HG02981 (cell line): ENCODE measurements at regions not wholly inside any gene's neighbourhood (a gene's known extent, or its start where the extent isn't known, plus 50 kb on each side); places are given as distances from the start of the nearest gene placed in this dataset.
"Not testable (repeated sequence)": the region's sequence is repeated elsewhere in the genome, so short reads cannot be mapped to it uniquely, and the experiment has no call there.

Experiments used
- ATAC-seq: cut with Tn5 transposase; IDR thresholded peaks from one replicate; pipeline ENCODE4 v1.9.1; 2021; ENCODE audit warnings: mild to moderate bottlenecking, moderate library complexity; ENCODE audit not compliant: unreplicated experiment

DNA sequence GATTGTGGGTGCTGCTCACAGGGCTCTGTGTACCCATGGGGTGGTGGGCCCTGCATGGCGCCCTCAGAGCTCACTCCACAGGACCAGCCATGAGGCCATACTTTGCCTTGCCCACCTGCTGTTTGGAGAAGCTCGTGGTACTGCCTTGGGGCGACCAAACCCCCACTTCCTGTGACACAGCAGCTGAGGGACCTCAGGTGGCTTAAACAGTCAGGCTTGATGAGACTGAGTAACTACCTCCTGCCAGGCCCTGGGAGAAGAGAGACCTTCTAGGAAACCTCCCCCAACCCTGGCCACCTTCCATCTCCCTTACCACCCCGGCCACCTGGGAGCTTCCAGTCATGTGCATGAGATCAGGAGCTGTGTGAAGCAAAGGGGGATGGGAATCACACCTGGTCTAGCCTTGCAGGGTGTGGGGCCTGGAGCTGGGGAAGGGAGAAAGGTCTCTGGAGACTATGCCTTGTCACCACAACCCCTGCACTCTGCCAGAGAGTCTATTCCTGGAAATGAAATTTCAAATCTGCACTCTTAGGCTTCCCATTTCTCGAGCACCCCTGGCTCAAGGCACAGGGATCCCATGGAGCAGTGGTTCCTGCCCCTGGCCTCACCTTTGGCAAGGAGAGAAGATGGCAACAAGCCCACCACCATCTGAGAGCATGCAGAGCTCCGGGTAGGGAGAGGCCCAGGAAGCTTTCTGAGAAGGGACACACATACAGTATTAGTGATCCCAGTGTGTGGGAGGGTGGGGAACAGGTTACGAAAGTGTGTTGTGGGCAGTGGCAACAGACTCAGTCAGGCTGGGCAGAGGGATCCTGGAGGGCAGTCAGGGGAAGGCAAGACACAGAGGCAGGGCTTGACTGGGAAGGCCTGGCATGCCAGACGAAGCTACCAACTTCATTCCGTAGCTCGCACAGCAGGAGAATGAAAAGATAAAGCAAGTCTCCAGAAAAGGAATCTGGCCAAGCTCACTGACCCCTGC, 125.0 kb downstream of the URI1 start:
- no peak for ATAC-seq

DNA sequence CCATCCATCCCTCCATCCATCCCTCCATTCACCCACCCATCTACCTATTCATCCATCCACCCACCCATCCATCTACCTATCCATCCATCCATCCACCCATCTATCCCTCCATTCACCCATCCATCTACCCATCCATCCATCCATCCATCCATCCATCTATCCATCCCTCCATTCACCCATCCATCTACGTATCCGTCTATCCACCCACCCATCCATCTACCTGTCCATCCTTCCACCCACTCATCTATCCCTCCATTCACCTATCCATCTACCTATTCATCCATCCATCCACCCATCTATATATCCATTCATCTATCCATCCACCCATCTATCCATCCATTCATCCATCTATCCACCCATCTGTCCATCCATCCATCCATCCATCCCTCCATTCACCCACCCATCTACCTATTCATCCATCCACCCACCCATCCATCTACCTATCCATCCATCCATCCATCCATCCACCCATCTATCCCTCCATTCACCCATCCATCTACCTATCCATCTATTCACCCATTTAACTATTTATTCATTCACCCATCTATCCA, 126.0 kb downstream of the URI1 start:
- ATAC-seq: not testable (repeated sequence)

DNA sequence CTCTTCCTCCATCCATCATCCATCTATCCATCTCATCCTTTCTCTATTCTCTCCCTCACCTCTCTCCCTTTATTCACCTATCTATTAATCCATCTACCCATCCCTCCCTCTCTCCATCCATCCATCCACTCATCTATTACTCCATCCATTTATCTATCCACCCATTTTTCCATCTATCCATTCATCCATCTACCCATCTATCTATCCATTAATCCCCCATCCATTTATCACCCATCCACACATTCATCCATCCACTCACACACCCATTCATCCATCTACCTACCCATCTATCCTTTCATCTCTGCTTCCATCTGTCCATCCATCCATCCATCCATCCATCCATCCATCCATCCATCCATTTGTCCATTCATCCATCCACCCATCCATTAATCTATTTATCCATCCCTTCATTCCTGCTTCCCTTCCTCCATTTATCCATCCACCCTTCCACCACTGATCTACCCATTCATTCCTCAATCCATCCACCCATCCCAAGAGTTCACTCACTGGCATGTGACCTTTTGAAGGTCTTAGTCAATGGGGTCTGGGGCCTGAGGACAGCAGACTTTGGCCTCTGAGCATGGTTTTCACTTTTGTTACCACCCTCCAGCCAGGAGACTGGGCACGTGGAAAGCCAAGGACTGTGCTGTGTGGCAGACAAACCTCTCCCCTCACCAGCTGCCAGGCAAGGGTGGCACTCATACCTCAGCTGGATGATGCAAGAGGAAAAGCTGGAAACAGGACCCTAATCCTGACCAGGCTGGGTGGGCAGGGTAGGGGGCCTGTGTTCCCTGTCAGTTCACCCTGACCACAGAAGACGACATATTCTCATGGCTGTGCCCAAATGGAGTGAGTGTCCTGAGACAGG, 126.7 kb downstream of the URI1 start:
- no peak for ATAC-seq

DNA sequence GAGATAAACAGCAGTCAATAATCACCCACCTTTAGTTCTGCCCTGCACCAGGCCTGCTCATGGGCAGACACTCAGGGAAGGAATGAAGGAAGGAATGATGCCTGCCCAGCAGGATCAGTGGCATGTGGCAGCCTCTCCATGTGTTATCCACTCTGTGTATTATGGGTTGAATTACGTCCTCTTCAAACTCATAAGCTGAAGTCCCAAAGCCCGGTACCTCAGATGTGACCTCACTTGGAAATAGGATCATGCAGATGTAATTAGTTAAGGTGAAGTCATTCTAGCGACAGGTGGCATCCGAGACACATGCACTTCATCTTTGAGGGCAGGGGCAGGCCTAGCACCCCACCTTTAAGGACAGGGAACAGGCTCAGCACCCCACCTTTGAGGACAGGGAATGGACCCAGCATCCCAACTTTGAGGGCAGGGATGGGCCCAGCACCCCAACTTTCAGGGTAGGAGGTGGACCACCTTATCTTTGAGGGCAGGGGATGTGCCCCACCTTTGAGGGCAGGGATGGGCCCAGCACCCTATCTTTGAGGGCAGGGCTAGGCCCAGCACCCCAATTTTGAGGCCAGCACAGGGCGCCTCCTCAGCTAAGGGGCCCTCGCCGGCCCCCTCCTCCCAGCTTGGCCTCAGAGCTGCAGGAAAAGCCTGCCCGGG, 127.6 kb downstream of the URI1 start:
- no peak for ATAC-seq

DNA sequence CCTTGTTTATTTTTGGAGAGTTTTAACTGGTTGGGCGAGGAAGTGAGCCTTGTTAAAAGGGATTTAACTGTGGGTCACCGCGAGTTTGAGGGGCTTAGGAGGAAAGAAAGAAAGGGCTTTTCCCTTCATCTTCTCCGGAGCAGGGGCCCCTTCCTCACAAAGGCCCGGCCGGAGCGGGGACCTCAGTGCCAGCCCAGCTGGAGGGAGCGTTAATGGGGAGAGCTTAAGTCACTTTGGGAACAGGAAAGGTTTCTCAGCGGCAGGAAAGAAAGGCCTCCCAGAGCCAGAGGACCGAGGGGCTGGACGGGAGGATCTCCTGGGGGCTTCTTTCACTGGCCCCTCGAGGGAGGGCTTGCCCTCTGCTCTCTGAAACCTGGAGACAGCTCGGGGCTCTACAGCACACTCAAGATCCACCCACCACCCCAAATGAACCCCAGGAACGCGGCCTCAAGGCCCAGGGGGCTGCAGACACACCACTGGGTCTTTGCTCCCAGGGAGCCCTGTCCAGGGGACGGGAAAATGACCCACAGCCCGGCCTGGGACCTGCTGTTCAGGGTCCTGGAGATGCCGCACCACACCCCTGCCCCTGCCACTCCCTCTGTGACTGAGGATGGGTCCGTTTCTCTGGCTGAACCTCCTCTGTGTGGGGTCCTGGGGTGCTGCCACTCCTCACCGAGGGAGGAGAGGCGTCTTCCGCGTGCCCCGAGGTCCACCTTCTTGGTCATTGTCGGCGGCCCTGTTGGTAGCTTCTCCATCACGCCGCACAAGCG, 128.3 kb downstream of the URI1 start:
- no peak for ATAC-seq

DNA sequence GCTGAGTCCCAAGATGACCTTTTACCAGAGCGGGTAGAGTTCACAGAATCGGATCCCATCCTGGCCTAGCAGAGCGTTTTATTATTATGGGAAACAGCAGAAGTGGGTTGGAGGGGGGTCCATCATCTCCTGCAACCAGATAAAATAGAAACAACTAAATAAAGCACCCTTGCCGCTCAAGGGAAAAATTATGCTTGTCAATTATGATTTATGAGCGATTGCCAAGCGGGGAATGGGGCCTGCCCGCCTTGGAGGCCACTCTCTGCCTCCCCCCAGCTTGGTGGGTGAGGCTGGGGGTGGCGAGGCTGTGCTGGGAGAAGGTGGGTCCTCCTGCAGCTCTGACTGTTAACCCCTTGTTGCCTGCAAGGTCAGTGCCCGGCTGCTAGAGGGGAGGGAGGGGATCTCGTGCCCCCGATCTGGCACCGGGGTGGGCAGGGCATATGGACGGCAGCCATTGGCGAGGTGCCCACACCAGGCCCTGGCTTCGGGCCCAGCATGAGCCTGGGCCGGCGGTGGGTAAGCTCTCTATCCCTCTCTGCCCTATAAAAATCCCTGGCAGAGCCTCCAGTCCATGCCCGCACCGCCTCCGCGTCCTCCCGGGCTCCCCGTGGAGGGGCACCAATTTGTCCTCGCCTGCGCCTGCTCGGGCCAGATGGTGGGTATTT, 129.1 kb downstream of the URI1 start:
- ATAC-seq: no peak

DNA sequence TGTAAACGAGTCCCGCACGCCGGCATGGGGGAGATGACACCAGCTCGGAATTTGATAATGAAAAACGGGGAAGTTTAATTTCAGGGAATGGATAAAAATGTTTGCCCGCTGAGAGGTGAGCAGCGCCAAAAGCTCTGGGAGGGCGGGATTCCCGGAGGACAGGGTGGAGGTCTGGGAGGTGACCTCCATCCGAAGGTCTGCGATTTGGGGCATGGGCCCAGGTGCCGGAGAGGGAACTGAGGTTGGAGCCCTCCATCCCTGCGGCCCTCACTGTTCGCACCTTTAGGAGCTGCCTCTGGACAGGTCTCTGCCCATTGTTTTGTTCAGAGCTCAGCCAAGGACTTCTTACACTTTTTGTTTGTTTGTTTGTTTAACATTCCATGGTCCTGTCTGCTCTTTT, 129.8 kb downstream of the URI1 start:
- ATAC-seq: no peak

DNA sequence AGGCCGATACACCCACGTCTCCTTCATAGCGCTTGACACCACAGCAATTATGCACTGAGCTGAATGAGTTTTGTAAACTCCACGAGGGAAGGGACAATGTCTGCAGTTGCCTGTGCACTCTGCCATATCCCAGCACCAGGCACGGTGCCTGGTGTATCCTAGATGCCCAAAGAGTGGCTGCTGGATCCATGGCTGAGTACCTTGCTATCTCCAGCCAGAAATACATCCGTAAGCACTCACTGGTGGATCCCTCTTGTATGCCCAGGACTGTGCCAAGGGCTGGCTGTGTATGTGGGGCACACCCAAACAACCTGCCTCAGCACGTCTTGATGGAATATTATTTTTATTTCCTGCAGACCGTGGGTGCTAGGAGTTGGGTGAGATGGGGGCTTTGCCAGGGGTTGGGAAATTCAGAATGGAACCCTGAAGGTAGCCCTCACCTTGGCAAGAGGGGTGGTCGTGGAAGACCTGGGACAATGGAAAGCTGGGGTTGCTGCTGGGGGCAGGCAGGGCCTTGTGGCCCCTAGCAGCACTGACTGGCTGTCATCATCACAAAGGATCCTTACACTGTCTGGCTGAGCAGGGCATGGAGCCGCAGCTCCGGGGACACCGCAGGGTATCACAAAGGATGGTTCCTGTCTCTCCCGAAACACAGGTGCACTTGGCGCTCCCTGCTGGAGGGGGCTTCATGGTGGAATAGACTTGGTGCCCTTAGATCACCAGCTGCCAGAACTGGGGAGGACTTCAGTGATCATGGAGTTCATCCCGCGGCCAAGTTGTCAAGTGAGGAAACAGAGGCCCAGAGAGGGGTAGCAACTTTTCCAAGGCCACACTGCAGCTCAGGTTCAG, 131.3 kb downstream of the URI1 start:
- ATAC-seq: no peak

DNA sequence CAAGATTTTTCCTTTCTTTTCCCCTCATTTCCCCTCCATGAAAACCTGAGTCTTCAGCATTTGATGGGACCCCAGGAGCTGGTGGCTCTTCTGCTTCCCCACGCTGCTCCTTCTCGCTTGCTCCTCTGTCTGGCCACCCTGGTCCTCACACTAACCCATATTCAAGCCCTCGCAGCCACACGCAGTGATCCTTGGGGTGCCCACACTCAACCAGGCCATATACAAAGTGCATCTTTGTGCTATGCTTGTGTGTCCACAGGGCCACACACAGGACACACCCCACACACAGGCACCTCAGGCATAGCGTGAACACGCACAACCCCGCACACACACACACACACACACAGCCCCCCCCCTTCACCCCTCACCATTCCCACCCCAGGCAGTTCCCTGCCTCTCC, 132.1 kb downstream of the URI1 start:
- ATAC-seq: no peak

DNA sequence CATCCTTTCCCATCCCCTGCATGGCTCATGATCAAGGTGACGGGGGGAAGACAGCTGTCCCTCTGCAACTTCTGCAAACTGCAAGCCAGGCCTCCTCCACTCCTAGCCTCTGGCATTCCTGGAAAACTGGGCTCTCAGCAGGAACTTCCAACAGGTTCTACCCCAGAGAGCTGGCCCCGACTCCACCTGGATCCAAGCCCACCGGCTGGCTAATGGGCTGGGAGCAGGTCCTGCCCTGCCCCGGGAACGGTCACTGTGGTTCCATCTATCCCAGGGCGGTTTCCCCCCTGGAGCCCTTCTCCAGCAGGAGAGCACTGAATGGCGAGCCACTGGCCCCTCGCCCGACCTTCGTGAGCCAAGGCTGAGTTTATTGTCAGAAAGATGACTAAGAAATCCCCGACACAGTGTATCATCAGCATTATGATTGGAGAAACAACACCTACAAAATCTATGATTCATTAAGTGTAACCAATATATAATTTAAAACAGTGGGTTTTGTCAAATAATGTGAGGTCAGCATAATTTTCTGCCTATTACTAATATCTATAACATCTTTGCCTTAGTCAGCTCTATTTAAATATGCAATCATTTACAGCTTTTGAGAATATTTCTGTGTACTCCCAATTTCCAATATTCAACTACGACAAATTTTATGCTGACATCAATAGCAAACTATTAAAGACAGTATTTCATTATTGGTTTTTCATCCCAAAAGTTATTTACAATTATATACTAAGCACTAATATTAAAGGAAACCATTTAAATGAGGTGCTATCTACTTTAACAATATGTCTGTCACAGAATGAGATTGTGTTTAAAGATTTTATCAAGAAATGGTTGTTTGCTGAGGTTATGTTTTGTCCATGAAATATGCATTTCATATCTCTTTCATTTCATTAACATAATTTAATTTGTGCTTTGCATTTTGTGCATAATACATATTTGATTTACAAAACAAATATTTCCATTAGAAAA, 133.0 kb downstream of the URI1 start:
- ATAC-seq: no peak

DNA sequence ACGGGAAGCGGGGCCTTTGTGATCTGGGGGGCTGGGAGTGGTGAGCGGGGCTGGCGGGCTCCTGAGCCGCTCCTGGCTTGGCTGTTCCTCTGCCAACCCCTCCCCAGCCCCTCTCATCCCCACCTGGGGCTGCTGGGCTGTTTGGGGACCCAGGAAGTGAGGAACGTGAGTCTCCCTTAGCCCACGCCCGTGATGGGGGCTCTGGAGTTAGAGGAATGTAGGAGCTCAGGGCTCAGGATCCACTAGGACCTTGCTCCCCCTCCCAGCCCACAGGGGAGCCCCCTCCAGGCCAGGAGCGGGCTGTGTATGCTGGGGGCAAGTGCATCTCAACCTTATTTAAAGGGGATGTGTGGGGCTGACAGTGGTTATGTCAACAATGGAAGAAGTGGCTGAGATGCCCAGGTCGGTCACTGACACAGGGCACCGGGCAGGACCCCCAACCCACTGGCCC, 134.1 kb downstream of the URI1 start:
- no peak for ATAC-seq

DNA sequence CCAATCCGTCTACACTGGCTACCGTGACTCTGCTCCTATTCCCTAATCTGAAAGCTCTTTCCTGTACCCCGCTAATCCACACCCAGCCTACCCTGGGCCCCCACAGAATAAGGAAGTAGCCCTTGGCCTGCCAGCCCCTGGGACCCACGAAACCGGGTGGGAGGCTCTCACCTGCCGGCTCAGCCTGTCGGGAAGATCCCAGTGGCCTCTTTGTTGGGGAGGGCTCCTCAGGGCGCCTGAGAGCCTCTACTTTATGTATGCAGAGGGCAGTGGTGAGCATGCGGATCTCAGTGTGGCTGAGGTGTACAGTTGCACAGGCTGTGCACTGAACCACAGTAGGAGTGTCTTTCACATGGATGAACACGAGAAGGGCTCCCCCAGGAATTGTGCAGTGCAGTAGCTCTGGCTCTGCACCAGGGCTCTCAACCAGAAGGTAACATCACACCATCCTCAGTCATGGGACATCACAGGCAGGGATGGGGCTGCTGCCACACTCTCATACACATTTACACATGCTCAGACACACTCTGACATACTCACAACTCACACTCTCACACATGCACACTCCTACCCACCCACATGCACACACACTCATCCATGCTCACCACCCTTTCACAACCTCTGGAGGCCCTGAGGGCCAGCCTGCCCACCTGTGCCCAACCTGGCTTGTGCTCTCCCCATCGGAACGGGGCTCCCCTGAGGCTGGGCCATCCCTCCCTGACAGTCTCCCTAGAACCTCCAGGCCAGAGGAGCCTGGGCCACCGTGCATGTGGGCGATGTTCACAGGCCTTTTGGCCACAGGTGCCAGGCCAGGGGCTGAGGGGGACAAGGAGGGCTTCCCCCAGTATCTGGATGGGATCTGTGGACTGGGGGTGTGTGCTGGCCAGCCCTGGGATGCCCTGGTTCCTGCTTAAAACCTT, 135.0 kb downstream of the URI1 start:
- no peak for ATAC-seq

DNA sequence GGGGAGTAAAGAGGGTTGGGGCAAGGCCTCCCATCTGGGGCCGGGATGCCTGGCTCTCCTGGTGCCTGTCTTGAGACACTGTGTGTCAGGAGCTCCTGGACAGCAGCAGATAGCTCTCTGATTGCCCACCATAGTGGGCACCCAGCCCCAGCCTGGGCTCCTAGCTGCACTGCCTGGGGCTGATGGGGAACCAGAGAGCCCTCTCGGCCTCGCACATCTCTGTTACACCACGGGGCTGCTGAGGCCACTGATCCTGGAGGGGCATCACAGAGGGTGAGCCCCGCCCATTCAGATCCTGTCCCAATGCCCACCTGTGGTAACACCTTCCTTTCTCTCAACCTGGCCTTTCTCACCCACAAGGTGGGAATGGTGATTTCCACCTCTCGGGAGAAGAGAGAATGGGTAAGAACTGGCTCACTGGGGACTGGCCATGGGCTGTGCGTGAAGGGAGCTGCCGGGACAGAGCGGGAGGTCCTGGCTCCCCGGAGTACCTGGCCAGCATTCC, 135.9 kb downstream of the URI1 start:
- ATAC-seq: no peak

DNA sequence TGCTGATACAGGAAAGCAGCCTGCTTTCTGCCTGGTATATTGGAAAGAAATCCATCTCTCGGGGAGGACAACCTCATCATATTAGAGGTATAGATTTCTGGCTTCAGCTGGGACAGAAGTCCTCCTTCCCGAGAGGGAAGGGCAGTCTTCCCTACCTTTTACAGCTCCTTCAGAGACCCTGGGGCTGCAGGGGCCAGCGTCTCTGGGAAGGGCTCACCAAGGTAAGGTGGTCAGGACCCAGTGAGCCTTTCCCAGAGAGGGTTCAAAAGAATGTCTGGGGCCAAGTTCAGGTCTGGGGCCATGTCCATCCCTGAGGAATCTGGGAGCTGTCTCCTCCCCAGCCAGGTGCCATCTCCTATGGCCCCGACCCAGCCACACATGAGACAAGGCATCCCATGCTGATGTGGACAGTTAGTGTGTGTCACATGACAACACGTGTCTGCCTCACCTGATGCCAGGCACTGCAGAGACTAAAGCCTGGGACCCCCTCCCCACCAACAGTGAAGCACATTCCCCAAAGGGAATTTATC, 136.4 kb downstream of the URI1 start:
- no peak for ATAC-seq

DNA sequence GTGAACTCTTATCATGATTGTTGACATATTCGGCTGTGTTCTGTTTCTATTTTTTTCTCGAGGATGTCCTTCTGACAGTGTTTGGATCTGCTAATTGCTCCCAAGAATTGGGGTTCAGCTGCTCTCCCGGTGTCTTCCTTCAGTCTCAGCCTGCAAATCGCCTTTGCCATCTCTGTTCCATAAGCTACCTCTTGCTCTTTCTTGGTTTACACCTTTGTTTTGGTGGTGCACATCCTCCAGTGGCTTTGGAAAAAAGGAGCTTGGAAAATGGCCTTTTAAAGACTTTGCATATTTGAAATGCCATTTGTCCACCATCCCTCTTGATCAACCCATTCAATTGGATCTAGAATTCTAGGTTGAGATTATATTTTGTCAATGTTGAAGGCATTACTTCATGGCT, 137.2 kb downstream of the URI1 start:
- no peak for ATAC-seq

DNA sequence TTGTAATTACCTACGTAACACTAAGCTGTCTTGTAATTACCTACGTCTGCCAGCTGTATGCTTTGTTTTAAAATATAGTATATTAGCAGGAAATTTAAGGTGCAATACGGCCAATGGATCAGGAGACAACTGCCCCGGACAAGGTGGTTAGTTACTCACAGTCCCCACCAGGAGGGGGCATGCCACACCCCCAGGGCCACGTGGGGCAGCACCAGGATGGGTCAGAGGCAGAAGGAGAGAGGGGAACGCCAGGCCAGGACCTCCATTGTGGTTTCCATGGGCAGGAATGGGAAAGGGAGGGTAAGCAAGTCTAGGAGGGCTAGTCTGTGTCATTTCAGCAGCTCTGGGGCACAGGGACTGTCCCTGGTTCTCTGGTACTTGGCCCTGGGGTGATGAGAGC, 140.1 kb downstream of the URI1 start:
- ATAC-seq: no peak
